ENCODE measurements at regions not wholly inside any gene's neighbourhood (a gene's known extent, or its start where the extent isn't known, plus 50 kb on each side); places are given as distances from the start of the nearest gene placed in this dataset.

DNA sequence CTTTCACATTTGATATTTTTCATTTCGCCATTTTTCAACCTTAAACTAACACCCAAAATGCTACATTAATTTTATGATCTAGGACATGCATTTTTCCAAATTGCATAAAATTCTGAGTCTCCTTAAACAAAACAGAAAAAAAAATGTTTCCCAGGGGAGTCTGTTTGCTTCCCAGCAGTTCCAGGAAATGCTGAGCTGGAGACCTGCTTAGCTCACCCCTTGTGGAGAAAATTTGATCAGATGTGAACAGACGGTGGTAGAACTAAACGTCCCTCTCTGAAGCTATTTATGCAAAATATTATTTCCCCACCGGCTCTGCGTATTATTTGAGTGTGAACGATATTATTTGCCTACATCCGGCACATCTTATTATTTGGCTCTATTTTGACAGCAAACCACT lies 74.9 kb upstream of the AGAP1 start:
- TF ChIP-seq, protein P1, sequence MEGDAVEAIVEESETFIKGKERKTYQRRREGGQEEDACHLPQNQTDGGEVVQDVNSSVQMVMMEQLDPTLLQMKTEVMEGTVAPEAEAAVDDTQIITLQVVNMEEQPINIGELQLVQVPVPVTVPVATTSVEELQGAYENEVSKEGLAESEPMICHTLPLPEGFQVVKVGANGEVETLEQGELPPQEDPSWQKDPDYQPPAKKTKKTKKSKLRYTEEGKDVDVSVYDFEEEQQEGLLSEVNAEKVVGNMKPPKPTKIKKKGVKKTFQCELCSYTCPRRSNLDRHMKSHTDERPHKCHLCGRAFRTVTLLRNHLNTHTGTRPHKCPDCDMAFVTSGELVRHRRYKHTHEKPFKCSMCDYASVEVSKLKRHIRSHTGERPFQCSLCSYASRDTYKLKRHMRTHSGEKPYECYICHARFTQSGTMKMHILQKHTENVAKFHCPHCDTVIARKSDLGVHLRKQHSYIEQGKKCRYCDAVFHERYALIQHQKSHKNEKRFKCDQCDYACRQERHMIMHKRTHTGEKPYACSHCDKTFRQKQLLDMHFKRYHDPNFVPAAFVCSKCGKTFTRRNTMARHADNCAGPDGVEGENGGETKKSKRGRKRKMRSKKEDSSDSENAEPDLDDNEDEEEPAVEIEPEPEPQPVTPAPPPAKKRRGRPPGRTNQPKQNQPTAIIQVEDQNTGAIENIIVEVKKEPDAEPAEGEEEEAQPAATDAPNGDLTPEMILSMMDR (tag by site-specific recombination; IDR thresholded peaks at IDR 0.05) = no peak
- TF ChIP-seq ZNF184 (tag by site-specific recombination; IDR thresholded peaks at IDR 0.05) (no peak), ZBTB7A (tag by site-specific recombination; IDR thresholded peaks at IDR 0.05; ENCODE audit: low read depth) (no peak), ZNF138 (tag by site-specific recombination; IDR thresholded peaks at IDR 0.05; ENCODE audit: borderline replicate concordance) (no peak), ZNF629 (tag by site-specific recombination; IDR thresholded peaks at IDR 0.05) (no peak), ZNF792 (tag by site-specific recombination; IDR thresholded peaks at IDR 0.05) (no peak), ZNF76 (tag by site-specific recombination; IDR thresholded peaks at IDR 0.05; ENCODE audit: borderline replicate concordance, low read depth) (no peak), ZNF660 (tag by site-specific recombination; IDR thresholded peaks at IDR 0.05) (no peak)
- TF ChIP-seq, protein P2, sequence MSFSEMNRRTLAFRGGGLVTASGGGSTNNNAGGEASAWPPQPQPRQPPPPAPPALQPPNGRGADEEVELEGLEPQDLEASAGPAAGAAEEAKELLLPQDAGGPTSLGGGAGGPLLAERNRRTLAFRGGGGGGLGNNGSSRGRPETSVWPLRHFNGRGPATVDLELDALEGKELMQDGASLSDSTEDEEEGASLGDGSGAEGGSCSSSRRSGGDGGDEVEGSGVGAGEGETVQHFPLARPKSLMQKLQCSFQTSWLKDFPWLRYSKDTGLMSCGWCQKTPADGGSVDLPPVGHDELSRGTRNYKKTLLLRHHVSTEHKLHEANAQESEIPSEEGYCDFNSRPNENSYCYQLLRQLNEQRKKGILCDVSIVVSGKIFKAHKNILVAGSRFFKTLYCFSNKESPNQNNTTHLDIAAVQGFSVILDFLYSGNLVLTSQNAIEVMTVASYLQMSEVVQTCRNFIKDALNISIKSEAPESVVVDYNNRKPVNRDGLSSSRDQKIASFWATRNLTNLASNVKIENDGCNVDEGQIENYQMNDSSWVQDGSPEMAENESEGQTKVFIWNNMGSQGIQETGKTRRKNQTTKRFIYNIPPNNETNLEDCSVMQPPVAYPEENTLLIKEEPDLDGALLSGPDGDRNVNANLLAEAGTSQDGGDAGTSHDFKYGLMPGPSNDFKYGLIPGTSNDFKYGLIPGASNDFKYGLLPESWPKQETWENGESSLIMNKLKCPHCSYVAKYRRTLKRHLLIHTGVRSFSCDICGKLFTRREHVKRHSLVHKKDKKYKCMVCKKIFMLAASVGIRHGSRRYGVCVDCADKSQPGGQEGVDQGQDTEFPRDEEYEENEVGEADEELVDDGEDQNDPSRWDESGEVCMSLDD (tag by site-specific recombination; IDR thresholded peaks at IDR 0.05) = no peak
- TF ChIP-seq, protein P3, sequence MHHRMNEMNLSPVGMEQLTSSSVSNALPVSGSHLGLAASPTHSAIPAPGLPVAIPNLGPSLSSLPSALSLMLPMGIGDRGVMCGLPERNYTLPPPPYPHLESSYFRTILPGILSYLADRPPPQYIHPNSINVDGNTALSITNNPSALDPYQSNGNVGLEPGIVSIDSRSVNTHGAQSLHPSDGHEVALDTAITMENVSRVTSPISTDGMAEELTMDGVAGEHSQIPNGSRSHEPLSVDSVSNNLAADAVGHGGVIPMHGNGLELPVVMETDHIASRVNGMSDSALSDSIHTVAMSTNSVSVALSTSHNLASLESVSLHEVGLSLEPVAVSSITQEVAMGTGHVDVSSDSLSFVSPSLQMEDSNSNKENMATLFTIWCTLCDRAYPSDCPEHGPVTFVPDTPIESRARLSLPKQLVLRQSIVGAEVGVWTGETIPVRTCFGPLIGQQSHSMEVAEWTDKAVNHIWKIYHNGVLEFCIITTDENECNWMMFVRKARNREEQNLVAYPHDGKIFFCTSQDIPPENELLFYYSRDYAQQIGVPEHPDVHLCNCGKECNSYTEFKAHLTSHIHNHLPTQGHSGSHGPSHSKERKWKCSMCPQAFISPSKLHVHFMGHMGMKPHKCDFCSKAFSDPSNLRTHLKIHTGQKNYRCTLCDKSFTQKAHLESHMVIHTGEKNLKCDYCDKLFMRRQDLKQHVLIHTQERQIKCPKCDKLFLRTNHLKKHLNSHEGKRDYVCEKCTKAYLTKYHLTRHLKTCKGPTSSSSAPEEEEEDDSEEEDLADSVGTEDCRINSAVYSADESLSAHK (tag by site-specific recombination; IDR thresholded peaks at IDR 0.05) = no peak
- TF ChIP-seq, protein P4, sequence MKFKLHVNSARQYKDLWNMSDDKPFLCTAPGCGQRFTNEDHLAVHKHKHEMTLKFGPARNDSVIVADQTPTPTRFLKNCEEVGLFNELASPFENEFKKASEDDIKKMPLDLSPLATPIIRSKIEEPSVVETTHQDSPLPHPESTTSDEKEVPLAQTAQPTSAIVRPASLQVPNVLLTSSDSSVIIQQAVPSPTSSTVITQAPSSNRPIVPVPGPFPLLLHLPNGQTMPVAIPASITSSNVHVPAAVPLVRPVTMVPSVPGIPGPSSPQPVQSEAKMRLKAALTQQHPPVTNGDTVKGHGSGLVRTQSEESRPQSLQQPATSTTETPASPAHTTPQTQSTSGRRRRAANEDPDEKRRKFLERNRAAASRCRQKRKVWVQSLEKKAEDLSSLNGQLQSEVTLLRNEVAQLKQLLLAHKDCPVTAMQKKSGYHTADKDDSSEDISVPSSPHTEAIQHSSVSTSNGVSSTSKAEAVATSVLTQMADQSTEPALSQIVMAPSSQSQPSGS (tag by site-specific recombination; IDR thresholded peaks at IDR 0.05; ENCODE audit: low read depth) = no peak

All from HEK293 (cell line).